H9 (cell line): ENCODE measurements at regions not wholly inside any gene's neighbourhood (a gene's known extent, or its start where the extent isn't known, plus 50 kb on each side); places are given as distances from the start of the nearest gene placed in this dataset.
"Not testable (repeated sequence)": the region's sequence is repeated elsewhere in the genome, so short reads cannot be mapped to it uniquely, and the experiment has no call there.

Experiments
- DNase-seq: peaks from one replicate; pipeline ENCODE4 v3.0.0-alpha.2; 2017
- H2AFZ ChIP-seq: one replicate; pipeline ENCODE4 v1.6.1; 2013; ENCODE audit warnings: mild to moderate bottlenecking, low read length, control low read depth, moderate library complexity
- H2AK5ac ChIP-seq: 2 replicates; pipeline ENCODE4 v1.6.1; 2013; ENCODE audit warnings: low read length, control low read depth, mixed read lengths; ENCODE audit not compliant: insufficient read length
- H2BK120ac ChIP-seq: one replicate; pipeline ENCODE4 v1.6.1; 2013; ENCODE audit warnings: low read depth, mild to moderate bottlenecking, low read length, control low read depth, inconsistent platforms; ENCODE audit not compliant: poor library complexity, severe bottlenecking
- H2BK12ac ChIP-seq: 2 replicates; pipeline ENCODE4 v1.6.1; 2013; ENCODE audit warnings: low read length, control low read depth, mixed read lengths, low read depth; ENCODE audit not compliant: insufficient read length
- H2BK15ac ChIP-seq: 2 replicates; pipeline ENCODE4 v1.6.1; 2013; ENCODE audit warnings: low read depth, low read length, control low read depth
- H2BK20ac ChIP-seq: one replicate; pipeline ENCODE4 v1.6.1; 2013; ENCODE audit warnings: low read depth, mild to moderate bottlenecking, low read length, control low read depth, inconsistent platforms; ENCODE audit not compliant: poor library complexity, severe bottlenecking
- H2BK5ac ChIP-seq: 2 replicates; pipeline ENCODE4 v1.6.1; 2013; ENCODE audit warnings: low read length, control low read depth, mixed read lengths; ENCODE audit not compliant: insufficient read length
- H3K14ac ChIP-seq: 2 replicates; pipeline ENCODE4 v1.6.1; 2013; ENCODE audit warnings: low read length, control low read depth; ENCODE audit not compliant: insufficient read depth
- H3K18ac ChIP-seq: 2 replicates; pipeline ENCODE4 v1.6.1; 2013; ENCODE audit warnings: low read depth, mild to moderate bottlenecking, mixed read lengths, low read length, control low read depth; ENCODE audit not compliant: insufficient read length
- H3K23ac ChIP-seq: 2 replicates; pipeline ENCODE4 v1.6.1; 2013; ENCODE audit warnings: low read length, control low read depth, mixed read lengths, low read depth; ENCODE audit not compliant: insufficient read length
- H3K23me2 ChIP-seq: 2 replicates; pipeline ENCODE4 v1.6.1; 2013; ENCODE audit warnings: low read depth, mild to moderate bottlenecking, mixed read lengths, low read length, control low read depth; ENCODE audit not compliant: insufficient read length, poor library complexity, severe bottlenecking
- H3K27ac ChIP-seq: 2 replicates; pipeline ENCODE4 v1.5.1; 2013; ENCODE audit warnings: low read length, control low read depth, mixed read lengths, low read depth; ENCODE audit not compliant: insufficient read length
- H3K27me3 ChIP-seq: 2 replicates; pipeline ENCODE4 v1.6.1; 2013; ENCODE audit warnings: low read length, control low read depth, inconsistent platforms; ENCODE audit not compliant: insufficient read depth
- H3K4ac ChIP-seq: 2 replicates; pipeline ENCODE4 v1.6.1; 2013; ENCODE audit warnings: low read depth, mild to moderate bottlenecking, control low read depth, inconsistent platforms, low read length, moderate library complexity
- H3K4me1 ChIP-seq: 2 replicates; pipeline ENCODE4 v1.6.1; 2013; ENCODE audit warnings: low read length, control low read depth, inconsistent platforms; ENCODE audit not compliant: insufficient read depth
- H3K4me2 ChIP-seq: 2 replicates; pipeline ENCODE4 v1.6.1; 2013; ENCODE audit warnings: low read length, control low read depth, mixed read lengths; ENCODE audit not compliant: insufficient read length, insufficient read depth
- H3K56ac ChIP-seq: 2 replicates; pipeline ENCODE4 v1.6.1; 2013; ENCODE audit warnings: low read depth, mild to moderate bottlenecking, mixed read lengths, low read length, control low read depth; ENCODE audit not compliant: insufficient read length
- H3K79me1 ChIP-seq: 2 replicates; pipeline ENCODE4 v1.6.1; 2013; ENCODE audit warnings: low read depth, mild to moderate bottlenecking, moderate library complexity, low read length, control low read depth, inconsistent platforms; ENCODE audit not compliant: insufficient read depth, poor library complexity, severe bottlenecking
- H3K79me2 ChIP-seq: 2 replicates; pipeline ENCODE4 v1.6.1; 2013; ENCODE audit warnings: low read length, control low read depth, inconsistent platforms; ENCODE audit not compliant: insufficient read depth
- H3K9ac ChIP-seq: 2 replicates; pipeline ENCODE4 v1.6.1; 2013; ENCODE audit warnings: low read length, control low read depth, mixed read lengths; ENCODE audit not compliant: insufficient read length; ENCODE audit errors: extremely low read depth
- H3K9me3 ChIP-seq: one replicate; pipeline ENCODE4 v1.6.1; 2013; ENCODE audit warnings: low read depth, low read length, inconsistent platforms; ENCODE audit not compliant: control insufficient read depth
- H3T11ph ChIP-seq: one replicate; pipeline ENCODE4 v1.6.1; 2013; ENCODE audit warnings: mild to moderate bottlenecking, low read length, control low read depth, inconsistent platforms
- H4K20me1 ChIP-seq: one replicate; pipeline ENCODE4 v1.6.1; 2013; ENCODE audit not compliant: control insufficient read depth, insufficient read length, insufficient read depth
- H4K5ac ChIP-seq: 2 replicates; pipeline ENCODE4 v1.6.1; 2013; ENCODE audit warnings: low read depth, mild to moderate bottlenecking, mixed read lengths, low read length, control low read depth; ENCODE audit not compliant: insufficient read length
- H4K8ac ChIP-seq: replicated peaks from 2 replicates; pipeline ENCODE4 v1.6.1; 2013; ENCODE audit warnings: low read length, control low read depth, mixed read lengths, low read depth; ENCODE audit not compliant: insufficient read length
- H4K91ac ChIP-seq: 2 replicates; pipeline ENCODE4 v1.6.1; 2013; ENCODE audit warnings: low read depth, mild to moderate bottlenecking, moderate library complexity, mixed read lengths, low read length, control low read depth; ENCODE audit not compliant: insufficient read length
- H3K27ac Mint-ChIP-seq, 3 experiments: 2 replicates in 2 of 3; 3 replicates in 1 of 3; pipeline ENCODE4 v1.8.0; 2020 to 2021; ENCODE audit warnings: mixed read lengths in 3 of 3, mild to moderate bottlenecking in 1 of 3, moderate library complexity in 1 of 3
- H3K27me3 Mint-ChIP-seq: 2 replicates; pipeline ENCODE4 v1.8.0; 2021; ENCODE audit warnings: low read depth, mild to moderate bottlenecking, moderate library complexity, mixed read lengths
- H3K36me3 Mint-ChIP-seq, 3 experiments: 2 replicates in 2 of 3; 3 replicates in 1 of 3; pipeline ENCODE4 v1.8.0; 2020 to 2021; ENCODE audit warnings: low read depth in 3 of 3, mixed read lengths in 3 of 3; ENCODE audit not compliant: insufficient read depth in 1 of 3
- H3K4me1 Mint-ChIP-seq, 2 experiments: 2 replicates each; pipeline ENCODE4 v1.8.0; 2020; ENCODE audit warnings: mixed read lengths in 2 of 2
- H3K4me3 Mint-ChIP-seq, 2 experiments: 2 replicates in 1 of 2; 3 replicates in 1 of 2; pipeline ENCODE4 v1.8.0; 2020 to 2021; ENCODE audit warnings: mild to moderate bottlenecking in 2 of 2, mixed read lengths in 2 of 2, moderate library complexity in 1 of 2
- H3K9me3 Mint-ChIP-seq, 2 experiments: 2 replicates in 1 of 2; 3 replicates in 1 of 2; pipeline ENCODE4 v1.8.0; 2020; ENCODE audit warnings: mild to moderate bottlenecking in 2 of 2, mixed read lengths in 2 of 2, moderate library complexity in 1 of 2
- CTCF ChIP-seq: fragments of 200-600 bp; sonication (generic); conservative IDR thresholded peaks from 3 replicates; pipeline ENCODE4 v1.8.0; 2021; ENCODE audit warnings: antibody characterized with exemption, mild to moderate bottlenecking
- WGBS: extraction: QIAGEN DNeasy Blood & Tissue Kit; methylation state at CpG from one replicate; pipeline ENCODE4 v1.1.7; 2013; ENCODE audit warnings: missing lambda C conversion rate, low lambda C conversion rate, mixed read lengths; ENCODE audit not compliant: insufficient read length; ENCODE audit errors: extremely low coverage; 5-methylcytosine and 5-hydroxymethylcytosine counted together

- H3K9me3 ChIP-seq, result no peaks in the 10 kb centered on the region
- Mint-ChIP-seq H3K4me3 (no peak overlapping the region), H3K36me3 (no peaks in the 10 kb centered on the region), H3K9me3 (no peaks in the 10 kb centered on the region; a peak in 1 of 5 replicates), H3K27me3 (no peaks in the 10 kb centered on the region), H3K27ac (peak overlapping the region in 1 of 3 experiments; percentile 79; a peak in 2 of 7 replicates), H3K4me1 (peaks cover 0 to 7% of the 10 kb centered on the region in 2 experiments; a peak in 1 of 4 replicates)
- H3K56ac ChIP-seq, result no peak overlapping the region
- no peak overlapping the region for H3K14ac ChIP-seq
- H2BK12ac ChIP-seq, result no peak overlapping the region
- no peaks in the 10 kb centered on the region for H3K27me3 ChIP-seq
- no peak overlapping the region for H4K91ac ChIP-seq
- H3K23me2 ChIP-seq, result peaks cover 3% of the 10 kb centered on the region
- no peak overlapping the region for H2BK120ac ChIP-seq
- no peak overlapping the region for H2BK5ac ChIP-seq
- DNase-seq, result no peak
- H3T11ph ChIP-seq, result no peak overlapping the region
- H4K8ac ChIP-seq, result no peak overlapping the region
- no peak overlapping the region for H3K23ac ChIP-seq
- H2AK5ac ChIP-seq, result no peak overlapping the region
- H2AFZ ChIP-seq, result no peak overlapping the region
- no peak overlapping the region for H2BK20ac ChIP-seq
- WGBS, result no CpG with 5 or more reads among the region's 7 CpGs
- H3K4me2 ChIP-seq, result no peak overlapping the region
- H3K79me1 ChIP-seq, result no peaks in the 10 kb centered on the region
- no peaks in the 10 kb centered on the region for H3K79me2 ChIP-seq
- no peak overlapping the region for H2BK15ac ChIP-seq
- H4K20me1 ChIP-seq, result no peaks in the 10 kb centered on the region
- no peak overlapping the region for H4K5ac ChIP-seq
- no peak overlapping the region for H3K9ac ChIP-seq
- H3K4me1 ChIP-seq, result no peaks in the 10 kb centered on the region
- no peak overlapping the region for H3K27ac ChIP-seq
- H3K18ac ChIP-seq, result no peak overlapping the region
- no peak overlapping the region for H3K4ac ChIP-seq
- no peak for TF ChIP-seq CTCF
These were observed 366.7 kb downstream of the LRATD1 start for GRCh38 chr2:14999114-14999661.

GRCh38 chr2:15002519-15002918 lies 370.0 kb downstream of the LRATD1 start:
- no CpG with 5 or more reads among the region's 26 CpGs for WGBS
- H4K91ac ChIP-seq, H2BK12ac ChIP-seq, H3K79me1 ChIP-seq, H2AFZ ChIP-seq, H3K56ac ChIP-seq, DNase-seq, H3K27me3 ChIP-seq, H2BK15ac ChIP-seq, H3K4me3 Mint-ChIP-seq, H3K9me3 ChIP-seq, H3K9ac ChIP-seq, H3K23ac ChIP-seq, H3K4me1 ChIP-seq, H4K8ac ChIP-seq, H2AK5ac ChIP-seq, H3K4me2 ChIP-seq, H3K14ac ChIP-seq, H3T11ph ChIP-seq, H3K23me2 ChIP-seq, H4K5ac ChIP-seq, H3K18ac ChIP-seq, H3K79me2 ChIP-seq, H3K27me3 Mint-ChIP-seq, H3K4me1 Mint-ChIP-seq, H3K27ac Mint-ChIP-seq, H3K4ac ChIP-seq, H2BK20ac ChIP-seq, H2BK5ac ChIP-seq, H3K36me3 Mint-ChIP-seq, H4K20me1 ChIP-seq, H3K27ac ChIP-seq, H3K9me3 Mint-ChIP-seq, H2BK120ac ChIP-seq: not testable (repeated sequence)
